ENCODE measurements at regions not wholly inside any gene's neighbourhood (a gene's known extent, or its start where the extent isn't known, plus 50 kb on each side); places are given as distances from the start of the nearest gene placed in this dataset.

- peaks cover 6% of the 10 kb centered on the region for H3K27me3 Mint-ChIP-seq
- no peaks in the 10 kb centered on the region for H3K4me1 Mint-ChIP-seq (ENCODE audit: low read depth)
- H3K4me3 Mint-ChIP-seq: no peak overlapping the region
- no peaks in the 10 kb centered on the region for H3K36me3 Mint-ChIP-seq (ENCODE audit: low read depth)
- no peaks in the 10 kb centered on the region for H3K9me3 Mint-ChIP-seq
- no peak overlapping the region for H3K27ac Mint-ChIP-seq
- intact Hi-C loops (cut with micrococcal nuclease): no loop called here
These were observed 52.1 kb upstream of the SIMC1 start for GRCh38 chr5:176186107-176186506.

DNA sequence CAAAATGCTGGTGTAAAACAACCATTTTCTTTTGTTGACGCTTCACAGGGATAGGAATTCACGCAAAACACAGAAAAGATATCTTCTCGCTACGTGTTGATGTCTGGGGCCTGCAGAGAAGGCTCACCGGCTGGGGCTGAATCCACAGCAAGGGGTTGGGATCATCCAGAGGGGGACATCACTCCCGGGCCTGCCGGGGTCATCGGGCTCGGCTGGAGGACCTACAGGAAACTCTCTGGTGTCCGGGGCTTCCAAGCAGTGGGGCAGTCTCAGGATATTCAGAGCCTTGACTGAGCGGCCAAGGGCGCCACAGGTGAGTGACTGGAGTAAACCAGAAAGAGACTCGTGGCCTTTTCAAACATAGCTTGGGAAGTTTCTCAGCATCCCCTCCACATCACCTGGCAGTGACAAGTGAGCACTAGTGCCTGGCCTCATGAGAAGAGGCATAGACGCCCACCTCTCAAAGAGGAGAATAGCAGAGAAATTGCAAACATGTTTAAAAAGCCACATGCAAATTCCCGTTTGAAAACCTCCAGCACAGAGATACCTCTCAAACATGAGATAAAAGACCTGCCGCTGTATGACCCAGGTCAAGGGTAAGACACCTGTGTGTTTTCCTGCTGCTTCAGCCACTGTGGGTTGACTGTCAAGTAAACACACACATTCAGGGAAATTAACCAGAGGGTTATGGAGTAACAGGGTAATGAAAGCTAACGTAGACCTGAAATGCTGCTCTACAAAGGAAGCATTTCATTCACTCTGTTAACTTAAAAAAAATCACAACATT, 50.8 kb upstream of the SIMC1 start:
- intact Hi-C loops (cut with micrococcal nuclease): no loop called here
- H3K27me3 Mint-ChIP-seq: peaks cover 4% of the 10 kb centered on the region
- no peaks in the 10 kb centered on the region for H3K9me3 Mint-ChIP-seq
- no peak overlapping the region for H3K27ac Mint-ChIP-seq
- no peaks in the 10 kb centered on the region for H3K4me1 Mint-ChIP-seq (ENCODE audit: low read depth)
- H3K4me3 Mint-ChIP-seq: no peak overlapping the region
- no peaks in the 10 kb centered on the region for H3K36me3 Mint-ChIP-seq (ENCODE audit: low read depth)

GRCh38 chr5:176188085-176188484, 50.1 kb upstream of the SIMC1 start:
- Mint-ChIP-seq H3K27ac (no peak overlapping the region), H3K4me1 (ENCODE audit: low read depth) (no peaks in the 10 kb centered on the region), H3K9me3 (no peaks in the 10 kb centered on the region), H3K36me3 (ENCODE audit: low read depth) (no peaks in the 10 kb centered on the region), H3K4me3 (no peak overlapping the region), H3K27me3 (peaks cover 9% of the 10 kb centered on the region)
- intact Hi-C loops (cut with micrococcal nuclease): no loop called here
